Fibroblast of the conjunctiva (primary cell): ENCODE measurements at regions not wholly inside any gene's neighbourhood (a gene's known extent, or its start where the extent isn't known, plus 50 kb on each side); places are given as distances from the start of the nearest gene placed in this dataset.

Experiments
- DNase-seq: peaks from one replicate; pipeline ENCODE4 v3.0.0-alpha.2; 2010; ENCODE audit warnings: low read depth

- DNase-seq, result no peak
Measured at GRCh38 chr12:127750076-127750840, 516.7 kb upstream of the TMEM132C start.

DNA sequence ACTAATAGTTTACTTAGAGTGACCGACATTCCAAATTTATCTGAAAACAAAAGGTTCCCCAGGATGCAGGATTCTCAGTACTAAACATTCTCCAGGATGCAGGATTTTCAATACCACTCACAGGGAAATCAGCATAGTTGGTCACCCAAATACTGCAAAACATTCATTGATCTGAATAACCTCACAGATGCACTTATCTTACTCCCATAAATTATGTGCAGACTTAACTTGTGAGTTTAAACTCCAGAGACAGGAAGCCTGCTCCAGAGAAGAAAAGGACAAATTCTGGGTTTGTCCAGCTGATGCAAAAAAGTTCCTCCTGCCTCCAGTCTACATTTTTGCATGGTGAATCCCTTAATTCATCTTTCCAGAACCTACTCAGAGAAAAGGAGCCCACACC lies 514.2 kb upstream of the TMEM132C start:
- no peak for DNase-seq

DNA sequence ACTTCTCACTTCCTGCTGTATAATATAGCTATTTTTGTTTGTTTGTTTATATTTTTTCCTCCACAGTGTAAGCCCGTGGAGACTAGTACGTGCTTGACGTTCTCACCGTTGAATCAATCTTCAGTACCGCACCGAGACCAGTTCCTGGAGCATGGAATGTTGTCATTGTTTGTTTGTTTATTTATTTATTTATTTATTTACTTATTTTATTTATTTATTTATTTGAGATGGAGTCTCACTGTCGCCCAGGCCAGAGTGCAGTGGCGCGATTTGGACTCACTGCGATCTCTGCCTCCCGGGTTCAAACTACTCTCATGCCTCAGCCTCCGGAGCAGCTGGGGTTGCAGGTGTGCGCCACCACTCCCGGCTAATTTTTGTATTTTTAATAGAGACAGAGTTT lies 506.6 kb upstream of the TMEM132C start:
- no peak for DNase-seq

DNA sequence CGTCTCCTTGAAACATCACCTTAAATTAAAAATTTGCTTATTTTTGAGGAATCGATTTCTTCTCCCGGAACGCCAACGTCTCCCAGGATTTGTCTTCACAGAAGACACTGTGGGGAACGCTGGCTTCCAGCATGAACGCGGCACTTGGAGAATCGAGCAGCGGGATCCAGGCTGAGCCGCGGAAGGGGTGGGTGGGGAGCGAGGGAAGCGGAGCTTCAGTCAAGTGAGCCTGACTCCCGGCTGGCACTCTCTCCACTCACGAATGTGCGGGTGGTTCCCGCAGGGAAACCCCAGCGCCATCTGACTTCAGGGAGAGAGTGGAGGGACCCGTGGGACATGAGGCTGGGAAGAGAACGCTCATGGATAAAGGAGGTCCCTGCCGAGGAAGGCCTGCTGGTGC lies 506.0 kb upstream of the TMEM132C start:
- no peak for DNase-seq

DNA sequence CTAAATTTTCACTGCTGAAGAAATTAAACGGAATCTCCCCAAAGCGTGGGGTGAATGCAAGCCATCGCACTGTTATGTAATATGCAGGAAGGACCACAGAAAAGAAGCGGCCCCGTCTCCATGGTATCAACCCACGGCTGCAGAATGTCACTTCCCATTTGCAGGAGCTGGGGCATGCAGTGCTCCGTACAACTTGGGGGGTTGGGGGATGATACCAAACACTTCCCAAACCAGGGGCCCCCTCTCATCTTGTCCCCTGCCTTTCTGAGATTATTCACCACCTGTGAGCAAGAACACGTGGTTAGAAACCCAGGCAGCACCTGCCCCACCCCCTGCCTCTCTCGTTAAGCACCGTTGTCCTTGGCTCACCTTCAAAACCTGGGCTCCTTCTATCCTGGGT lies 505.1 kb upstream of the TMEM132C start:
- DNase-seq, result no peak

- DNase-seq, result no peak
Measured at GRCh38 chr12:127767656-127768055, 499.3 kb upstream of the TMEM132C start.

DNA sequence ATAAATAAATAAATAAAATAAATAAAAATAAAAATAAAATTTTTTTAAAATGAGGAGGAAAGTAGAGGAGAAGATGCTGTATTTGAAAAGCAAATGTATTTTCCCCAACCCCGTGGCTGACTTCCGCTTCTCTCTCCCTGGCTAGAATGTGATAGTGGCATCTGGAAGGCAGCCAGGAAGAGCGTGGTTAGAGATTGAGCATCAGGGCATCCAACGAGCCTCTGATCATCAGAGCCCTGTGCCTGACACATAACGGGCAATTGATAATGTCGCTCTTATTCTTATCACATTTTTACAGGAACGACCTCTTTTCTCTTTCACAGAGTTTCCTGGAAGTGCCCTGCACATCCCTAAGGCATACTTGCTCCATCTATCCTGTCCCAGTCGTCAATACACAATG lies 496.9 kb upstream of the TMEM132C start:
- no peak for DNase-seq

- no peak for DNase-seq
Measured at GRCh38 chr12:127771546-127771945, 495.4 kb upstream of the TMEM132C start.

DNA sequence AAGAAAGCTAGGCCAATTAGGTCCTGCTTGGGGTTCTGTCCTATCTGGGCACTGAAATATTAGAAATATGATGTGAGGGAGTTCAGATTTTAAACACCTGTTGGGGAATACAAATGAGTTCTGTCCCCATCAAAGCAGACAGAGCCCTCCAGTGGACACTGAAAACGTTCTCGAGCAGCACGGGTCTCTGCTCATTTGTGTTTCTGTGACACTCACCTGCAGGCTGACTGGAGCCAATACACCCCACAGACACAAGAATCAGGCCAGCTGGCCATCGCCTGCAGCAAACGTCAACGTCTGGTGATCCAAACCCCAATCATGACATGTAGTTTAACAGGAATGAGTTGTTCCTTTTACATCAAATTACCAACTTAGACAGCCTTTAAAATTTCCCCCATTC lies 493.4 kb upstream of the TMEM132C start:
- no peak for DNase-seq

DNA sequence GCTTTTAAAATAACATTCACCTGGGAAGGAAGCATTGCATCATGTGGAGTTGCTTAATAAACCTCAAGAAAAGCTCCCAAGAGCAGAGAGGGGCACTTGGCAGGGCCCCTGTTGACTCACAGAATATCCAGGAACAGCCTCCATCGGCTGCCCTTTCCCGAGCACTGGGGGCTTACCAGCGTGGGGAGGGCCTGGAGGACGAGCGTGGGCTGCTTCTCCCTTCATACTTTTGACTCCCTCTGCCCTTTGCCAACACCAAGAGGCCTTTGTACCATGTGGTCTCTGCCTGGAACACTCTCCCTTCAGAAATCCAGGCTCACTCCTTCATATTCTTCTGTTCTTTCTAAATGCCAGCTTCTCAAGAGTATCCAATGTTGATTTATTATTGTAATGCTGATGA lies 492.1 kb upstream of the TMEM132C start:
- no peak for DNase-seq

GRCh38 chr12:127779301-127780045 lies 487.5 kb upstream of the TMEM132C start:
- no peak for DNase-seq

DNA sequence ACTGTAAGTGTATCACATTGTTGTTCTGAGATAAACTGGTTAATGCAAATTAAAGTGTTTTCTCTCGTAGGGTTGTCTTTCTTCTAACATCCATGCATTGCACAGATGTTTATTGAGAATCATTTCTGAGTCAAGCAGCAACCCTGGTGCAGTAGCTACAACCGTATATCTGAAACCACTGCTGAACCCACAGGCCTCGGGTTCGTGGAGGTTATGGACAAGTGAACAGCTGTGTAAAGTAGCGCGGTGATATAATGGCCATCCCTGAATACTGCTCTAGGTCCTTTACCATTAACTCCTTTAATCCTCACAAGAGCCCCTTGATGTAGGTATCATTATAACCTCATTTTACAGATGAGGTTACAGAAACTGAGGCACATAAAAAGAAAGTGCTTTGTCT lies 486.1 kb upstream of the TMEM132C start:
- no peak for DNase-seq

- DNase-seq, result no peak
Measured at GRCh38 chr12:127781336-127781735, 485.6 kb upstream of the TMEM132C start.

DNA sequence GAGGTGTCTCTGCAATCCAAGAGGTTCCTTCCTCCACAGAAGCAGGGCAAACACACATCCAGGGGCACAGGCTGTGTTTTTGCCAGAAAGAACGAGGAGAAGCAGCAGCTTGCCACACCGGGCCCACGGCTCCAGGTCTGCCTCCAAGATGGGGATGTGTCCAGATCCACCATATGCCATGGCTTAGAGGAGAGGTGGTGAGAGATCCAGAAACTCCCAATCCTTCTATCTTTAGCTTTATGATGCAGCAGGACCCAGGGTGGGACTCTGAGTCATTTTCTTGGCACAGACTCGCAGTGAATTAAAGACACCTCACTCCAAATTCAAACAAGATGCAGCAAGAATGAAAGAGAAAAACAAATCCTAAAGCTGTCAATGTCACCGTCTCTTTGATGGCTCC lies 481.4 kb upstream of the TMEM132C start:
- peak; percentile 31 for DNase-seq

DNA sequence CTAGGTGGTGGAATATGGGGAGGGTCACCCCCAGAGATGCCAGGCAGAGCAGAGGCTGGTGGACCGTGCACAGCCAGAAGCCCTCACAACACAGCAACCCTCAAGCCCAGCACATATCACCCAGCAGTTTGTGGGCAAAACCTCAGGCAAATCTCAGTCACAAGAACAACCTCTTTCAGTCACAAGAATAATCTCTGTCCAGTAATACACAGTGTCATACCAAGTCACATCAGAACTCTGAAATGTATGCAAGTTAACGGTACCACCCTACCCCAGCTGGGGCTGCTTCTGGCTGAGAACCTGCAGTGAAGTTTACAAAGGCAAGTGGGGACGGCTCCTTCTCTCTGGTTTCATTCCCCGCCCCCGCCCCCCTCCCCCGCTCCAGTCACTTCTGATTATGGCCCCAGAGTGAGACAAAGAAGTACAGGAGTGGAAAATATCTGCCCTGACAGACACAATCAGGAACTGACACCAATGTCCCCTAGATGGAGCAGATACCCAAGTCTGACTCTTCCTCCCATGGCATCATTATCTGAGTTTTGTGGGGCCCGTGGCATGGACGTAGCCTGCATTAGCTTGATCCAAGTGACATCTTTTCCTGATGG lies 480.9 kb upstream of the TMEM132C start:
- no peak for DNase-seq

DNA sequence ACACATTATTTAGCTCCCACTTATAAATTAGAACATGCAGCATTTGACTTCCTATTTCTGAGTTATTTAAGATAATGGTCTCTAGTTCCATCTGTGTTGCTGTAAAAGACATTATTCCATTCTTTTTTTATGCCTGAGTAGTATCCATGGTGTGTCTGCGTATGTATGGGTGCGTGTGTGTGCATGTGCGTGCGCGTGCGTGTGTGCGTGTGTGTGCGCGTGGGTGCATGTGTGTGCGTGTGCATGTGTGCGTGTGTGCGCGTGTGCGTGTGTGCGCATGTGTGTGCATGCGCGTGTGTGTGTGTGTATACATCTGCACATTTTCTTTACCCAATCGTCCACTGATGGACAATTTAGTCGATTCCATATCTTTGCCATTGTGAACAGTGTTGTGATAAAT lies 479.4 kb upstream of the TMEM132C start:
- DNase-seq, result no peak

DNA sequence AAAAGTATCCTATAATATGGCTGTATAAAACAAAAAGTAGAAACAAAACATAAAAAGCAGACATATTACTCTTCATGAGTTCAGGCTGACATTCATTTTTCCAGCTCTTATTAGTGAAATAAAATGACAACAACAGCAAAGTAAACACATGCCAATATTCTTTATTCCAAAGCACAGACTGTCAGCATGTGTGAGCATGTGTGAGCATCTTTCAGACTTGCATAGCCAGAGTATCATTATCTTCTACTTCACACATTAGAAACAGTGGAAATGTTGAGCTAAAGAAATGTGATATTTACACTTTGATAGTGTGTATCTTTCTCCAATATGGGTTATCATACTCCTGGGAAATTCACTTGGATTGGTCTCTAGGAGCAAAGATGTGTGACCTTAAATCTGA lies 476.6 kb upstream of the TMEM132C start:
- no peak for DNase-seq

DNA sequence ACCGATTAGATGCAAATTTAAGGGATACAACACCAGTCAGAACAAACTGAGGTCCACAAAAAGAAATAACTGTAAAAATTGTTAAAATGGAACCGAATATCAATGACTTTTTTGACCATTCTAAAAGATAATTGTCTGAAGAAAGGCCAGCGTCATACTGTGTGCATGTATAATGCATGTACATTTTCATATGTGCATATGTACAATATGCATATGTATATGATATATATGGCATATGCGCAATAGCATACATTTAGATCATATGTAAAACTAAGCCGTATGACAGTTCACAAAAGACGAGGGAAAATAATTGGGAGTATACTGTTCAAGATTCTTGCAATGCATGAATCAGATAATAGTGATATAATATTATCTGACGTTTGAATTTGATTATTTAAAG lies 475.8 kb upstream of the TMEM132C start:
- no peak for DNase-seq

- no peak for DNase-seq
Measured at GRCh38 chr12:127797918-127798317, 469.1 kb upstream of the TMEM132C start.

DNA sequence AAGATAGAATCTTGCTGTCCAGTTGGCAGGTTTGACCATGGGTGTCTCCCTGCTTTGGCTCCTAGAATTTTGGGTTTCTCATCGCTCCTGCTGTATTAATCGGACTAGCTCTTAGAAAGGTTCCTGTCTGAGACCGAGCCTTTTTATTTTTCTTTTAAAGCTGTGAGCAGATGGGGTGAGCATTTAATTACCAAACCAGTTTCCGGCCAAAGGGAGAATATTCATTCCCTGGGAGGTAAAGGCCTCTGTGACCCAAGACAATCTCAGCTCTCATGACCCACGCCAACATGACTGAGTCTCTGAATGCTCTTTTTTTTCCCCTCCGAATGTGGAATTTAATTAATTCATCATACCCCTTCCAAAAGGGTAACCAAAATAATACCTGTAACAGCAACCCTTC lies 464.7 kb upstream of the TMEM132C start:
- no peak for DNase-seq

GRCh38 chr12:127803545-127803944 lies 463.4 kb upstream of the TMEM132C start:
- no peak for DNase-seq

- DNase-seq, result peak; percentile 69
Measured at GRCh38 chr12:127809275-127809674, 457.7 kb upstream of the TMEM132C start.

- peak; percentile 87 for DNase-seq
Measured at GRCh38 chr12:127810041-127810440, 456.9 kb upstream of the TMEM132C start.
